ENCODE measurements at regions not wholly inside any gene's neighbourhood (a gene's known extent, or its start where the extent isn't known, plus 50 kb on each side); places are given as distances from the start of the nearest gene placed in this dataset.
"Not testable (repeated sequence)": the region's sequence is repeated elsewhere in the genome, so short reads cannot be mapped to it uniquely, and the experiment has no call there.

DNA sequence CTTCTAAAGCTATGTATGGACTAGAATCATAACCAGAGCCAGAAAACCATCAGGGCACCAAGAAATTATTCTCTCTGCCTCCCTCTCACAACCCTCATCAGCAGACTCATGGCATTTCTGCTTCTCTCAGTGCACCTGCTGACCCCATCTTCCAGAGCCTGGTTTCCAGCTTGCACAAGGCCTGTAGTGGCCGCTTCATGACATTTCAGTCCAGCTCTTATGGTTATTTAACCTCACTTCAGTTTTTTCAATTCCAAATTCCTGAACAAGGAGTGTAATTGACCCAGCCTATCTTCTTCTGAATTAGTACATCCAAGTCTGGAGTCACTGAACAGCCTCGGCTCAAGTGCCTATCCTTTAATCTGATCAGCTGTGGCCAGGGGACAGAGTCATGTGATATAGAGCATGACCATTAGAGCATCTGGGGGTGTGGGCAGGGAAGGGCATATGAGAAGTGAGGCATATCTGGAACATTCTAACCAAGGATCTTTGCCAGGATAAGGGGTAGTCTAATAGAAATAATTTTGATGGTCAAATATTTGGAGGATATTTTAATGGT, 97.2 kb upstream of the TMEM17 start:
- intact Hi-C loops (cut with DNase I), result no loop called here
- TF ChIP-seq POLR2AphosphoS5 (IDR thresholded peaks at IDR 0.05; ENCODE audit: insufficient read depth in 1 of 2, low read depth in 1 of 2), result no peak
- no peak for TF ChIP-seq POLR2A (IDR thresholded peaks at IDR 0.05)
- TF ChIP-seq, protein P1, sequence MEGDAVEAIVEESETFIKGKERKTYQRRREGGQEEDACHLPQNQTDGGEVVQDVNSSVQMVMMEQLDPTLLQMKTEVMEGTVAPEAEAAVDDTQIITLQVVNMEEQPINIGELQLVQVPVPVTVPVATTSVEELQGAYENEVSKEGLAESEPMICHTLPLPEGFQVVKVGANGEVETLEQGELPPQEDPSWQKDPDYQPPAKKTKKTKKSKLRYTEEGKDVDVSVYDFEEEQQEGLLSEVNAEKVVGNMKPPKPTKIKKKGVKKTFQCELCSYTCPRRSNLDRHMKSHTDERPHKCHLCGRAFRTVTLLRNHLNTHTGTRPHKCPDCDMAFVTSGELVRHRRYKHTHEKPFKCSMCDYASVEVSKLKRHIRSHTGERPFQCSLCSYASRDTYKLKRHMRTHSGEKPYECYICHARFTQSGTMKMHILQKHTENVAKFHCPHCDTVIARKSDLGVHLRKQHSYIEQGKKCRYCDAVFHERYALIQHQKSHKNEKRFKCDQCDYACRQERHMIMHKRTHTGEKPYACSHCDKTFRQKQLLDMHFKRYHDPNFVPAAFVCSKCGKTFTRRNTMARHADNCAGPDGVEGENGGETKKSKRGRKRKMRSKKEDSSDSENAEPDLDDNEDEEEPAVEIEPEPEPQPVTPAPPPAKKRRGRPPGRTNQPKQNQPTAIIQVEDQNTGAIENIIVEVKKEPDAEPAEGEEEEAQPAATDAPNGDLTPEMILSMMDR (IDR thresholded peaks at IDR 0.05), result no peak
- Histone ChIP-seq H3K36me3 (no peaks in the 10 kb centered on the region), H3K27ac (no peak overlapping the region), H3K9me3 (no peaks in the 10 kb centered on the region), H3K4me3 (no peak overlapping the region), H3K4me1 (no peaks in the 10 kb centered on the region), H3K27me3 (no peaks in the 10 kb centered on the region)
- DNase-seq (ENCODE audit: extremely low spot score in 2 of 2), result no peak

DNA sequence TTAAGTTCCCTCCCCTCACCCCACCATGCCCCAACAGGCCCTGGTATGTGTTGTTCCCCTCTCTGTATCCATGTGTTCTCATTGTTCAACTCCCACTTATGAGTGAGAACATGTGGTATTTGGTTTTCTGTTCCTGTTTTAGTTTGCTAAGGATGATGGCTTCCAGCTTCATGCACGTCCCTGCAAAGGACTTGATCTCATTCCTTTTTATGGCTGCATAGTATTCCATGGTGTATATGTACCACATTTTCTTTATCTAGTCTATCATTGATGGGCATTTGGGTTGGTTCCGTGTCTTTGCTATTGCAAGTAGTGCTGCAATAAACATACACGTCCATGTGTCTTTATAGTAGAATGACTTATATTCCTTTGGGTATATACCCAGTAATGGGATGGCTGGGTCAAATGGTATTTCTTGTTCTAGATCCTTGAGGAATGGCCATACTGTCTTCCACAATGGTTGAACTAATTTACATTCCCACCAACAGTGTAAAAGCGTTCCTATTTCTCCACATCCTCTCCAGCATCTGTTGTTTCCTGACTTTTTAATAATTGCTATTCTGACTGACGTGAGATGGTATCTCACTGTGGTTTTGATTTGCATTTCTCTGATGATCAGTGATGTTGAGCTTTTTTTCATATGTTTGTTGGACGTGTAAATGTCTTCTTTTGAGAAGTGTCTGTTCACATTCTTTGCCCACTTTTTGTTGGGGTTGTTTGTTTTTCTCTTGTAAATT, 93.8 kb upstream of the TMEM17 start:
- H3K36me3 ChIP-seq; H3K9me3 ChIP-seq; H3K27ac ChIP-seq; H3K4me3 ChIP-seq; intact Hi-C loops (cut with DNase I); H3K27me3 ChIP-seq; DNase-seq (ENCODE audit: extremely low spot score in 2 of 2): not testable (repeated sequence)
- H3K4me1 ChIP-seq, result peaks cover 18% of the 10 kb centered on the region

DNA sequence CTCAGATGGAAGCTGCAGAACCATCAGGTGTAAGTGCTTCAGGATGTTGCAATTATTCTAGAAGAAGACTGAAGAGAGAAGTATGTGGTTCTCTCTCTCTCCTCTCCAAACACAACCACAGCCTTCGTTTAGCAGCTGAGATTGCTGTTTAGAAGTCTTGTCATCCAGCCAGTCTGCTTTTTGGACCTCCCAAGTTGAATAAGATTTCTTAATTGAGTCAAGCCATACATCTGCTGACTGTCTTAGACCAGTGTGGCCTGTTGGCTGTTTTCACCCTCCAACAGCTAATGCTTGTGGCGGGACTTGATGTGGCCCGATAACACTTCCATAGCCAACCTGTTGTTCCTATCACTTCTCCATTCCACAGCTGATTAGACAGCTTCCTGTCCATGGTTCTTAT, 91.3 kb upstream of the TMEM17 start:
- Histone ChIP-seq H3K4me3 (no peak overlapping the region), H3K27me3 (no peaks in the 10 kb centered on the region), H3K27ac (no peak overlapping the region), H3K4me1 (peaks cover 18% of the 10 kb centered on the region), H3K36me3 (no peaks in the 10 kb centered on the region), H3K9me3 (no peaks in the 10 kb centered on the region)
- no peak for DNase-seq (ENCODE audit: extremely low spot score in 2 of 2)
- no peak for TF ChIP-seq POLR2AphosphoS5 (IDR thresholded peaks at IDR 0.05; ENCODE audit: insufficient read depth in 1 of 2, low read depth in 1 of 2)
- TF ChIP-seq POLR2A (IDR thresholded peaks at IDR 0.05), result no peak
- TF ChIP-seq, protein P1 (IDR thresholded peaks at IDR 0.05), result no peak
- intact Hi-C loops (cut with DNase I), result no loop called here

DNA sequence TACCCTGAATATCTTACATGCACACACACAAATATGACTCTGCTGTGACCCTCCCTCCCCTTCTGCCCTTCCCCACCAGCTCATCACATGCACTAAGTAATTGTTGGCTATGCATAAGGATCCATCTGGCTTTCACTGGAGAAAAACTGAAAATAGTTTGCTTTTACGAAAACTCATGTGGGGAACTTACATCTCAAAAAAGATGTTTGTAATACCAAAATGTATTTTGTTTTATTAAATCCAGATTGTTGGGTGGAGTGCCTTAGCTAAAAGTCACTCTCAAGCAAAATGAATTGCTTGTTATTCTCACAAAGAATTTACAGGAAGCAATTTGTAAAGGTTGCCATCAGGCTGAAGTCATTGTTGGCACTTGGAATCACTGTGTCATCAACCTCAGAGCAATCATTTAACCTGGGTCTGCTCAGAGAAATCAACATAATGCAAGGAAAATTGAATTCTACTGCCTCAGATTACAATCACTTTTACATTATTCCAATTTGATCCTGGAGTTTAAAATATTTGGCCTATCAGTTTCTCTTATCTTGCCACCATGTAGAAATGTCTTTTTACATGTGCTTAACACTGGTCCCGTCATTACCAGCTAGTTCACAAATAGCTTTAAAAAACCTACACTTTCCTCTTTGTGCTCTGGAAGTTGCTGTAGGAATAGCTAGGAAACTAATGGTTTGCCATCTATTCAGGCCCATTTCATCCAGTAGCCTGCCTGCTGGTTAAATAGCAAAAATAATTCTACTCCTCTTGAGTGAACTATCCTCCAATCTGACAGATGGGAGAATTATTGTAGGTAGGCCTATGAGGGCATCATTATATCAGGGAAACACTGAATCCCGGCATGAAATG, 90.3 kb upstream of the TMEM17 start:
- Histone ChIP-seq H3K27me3 (no peaks in the 10 kb centered on the region), H3K4me3 (no peak overlapping the region), H3K36me3 (no peaks in the 10 kb centered on the region), H3K27ac (no peak overlapping the region), H3K4me1 (peaks cover 18% of the 10 kb centered on the region), H3K9me3 (no peaks in the 10 kb centered on the region)
- TF ChIP-seq, protein P1 (IDR thresholded peaks at IDR 0.05), result no peak
- TF ChIP-seq POLR2A (IDR thresholded peaks at IDR 0.05) (no peak), POLR2AphosphoS5 (IDR thresholded peaks at IDR 0.05; ENCODE audit: insufficient read depth in 1 of 2, low read depth in 1 of 2) (no peak)
- DNase-seq (ENCODE audit: extremely low spot score in 2 of 2), result no peak
- intact Hi-C loops (cut with DNase I), result no loop called here

DNA sequence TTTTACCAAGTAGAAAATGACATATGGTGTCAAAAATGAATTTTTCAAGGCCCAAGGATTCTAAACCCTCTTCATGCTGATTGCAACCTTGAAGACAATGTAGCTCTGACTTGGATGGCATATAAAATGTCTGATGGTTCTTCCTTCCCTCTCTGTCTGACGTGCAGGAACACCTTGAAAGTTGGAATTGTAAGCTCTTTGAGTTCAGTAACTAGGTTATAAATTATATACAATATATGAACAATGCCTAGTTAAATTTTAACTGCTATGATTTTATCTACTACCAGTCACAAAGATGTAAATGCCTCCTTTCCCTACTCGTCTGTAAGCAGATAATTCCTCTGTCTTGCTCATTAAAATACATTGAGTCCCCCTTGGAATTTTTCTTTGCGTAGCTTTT, 89.5 kb upstream of the TMEM17 start:
- Histone ChIP-seq H3K4me3 (no peak overlapping the region), H3K9me3 (no peaks in the 10 kb centered on the region), H3K36me3 (no peaks in the 10 kb centered on the region), H3K27me3 (no peaks in the 10 kb centered on the region), H3K27ac (no peak overlapping the region), H3K4me1 (peaks cover 18% of the 10 kb centered on the region)
- intact Hi-C loops (cut with DNase I), result no loop called here
- no peak for TF ChIP-seq POLR2A (IDR thresholded peaks at IDR 0.05)
- no peak for TF ChIP-seq POLR2AphosphoS5 (IDR thresholded peaks at IDR 0.05; ENCODE audit: insufficient read depth in 1 of 2, low read depth in 1 of 2)
- TF ChIP-seq, protein P1 (IDR thresholded peaks at IDR 0.05), result no peak
- DNase-seq (ENCODE audit: extremely low spot score in 2 of 2), result no peak
